H1 (cell line): ENCODE measurements at regions not wholly inside any gene's neighbourhood (a gene's known extent, or its start where the extent isn't known, plus 50 kb on each side); places are given as distances from the start of the nearest gene placed in this dataset.

ENCODE experiments used
- CTCF ChIA-PET: fragments of 300-600 bp; sonication (Branson Sonifier 250); formaldehyde crosslinking; loops from one replicate; lab custom pipeline; 2021; ENCODE audit not compliant: partially characterized antibody; lab: Charles Lee
- POLR2A ChIA-PET: fragments of 300-600 bp; sonication (Branson Sonifier 250); formaldehyde crosslinking; loops from one replicate; lab custom pipeline; 2021; ENCODE audit warnings: inconsistent platforms; ENCODE audit not compliant: partially characterized antibody; lab: Charles Lee
- DNase-seq, 2 experiments: peaks; one replicate each; pipeline versions ENCODE4 v3.0.0 to v3.0.0-alpha.2; 2010 to 2022; ENCODE audit warnings: low spot score in 2 of 2, low read depth in 1 of 2, mixed read lengths in 1 of 2
- FAIRE-seq: peaks from 2 replicates; lab custom pipeline; 2011; peaks lifted over from hg19 to GRCh38; lab: Jason Lieb, UNC
- H2AFZ ChIP-seq: 2 replicates; pipeline ENCODE4 v1.8.1; 2012; ENCODE audit warnings: low read length, inconsistent platforms
- H2AK5ac ChIP-seq: 2 replicates; pipeline ENCODE4 v1.6.1; 2013; ENCODE audit warnings: low read depth, low read length
- H2BK120ac ChIP-seq: replicated peaks from 2 replicates; pipeline ENCODE3; 2013; ENCODE audit warnings: low read depth, low read length, inconsistent platforms
- H2BK12ac ChIP-seq: 2 replicates; pipeline ENCODE4 v1.6.1; 2013; ENCODE audit warnings: low read depth, low read length
- H2BK15ac ChIP-seq: 2 replicates; pipeline ENCODE4 v1.6.1; 2013; ENCODE audit warnings: low read length
- H2BK20ac ChIP-seq: 2 replicates; pipeline ENCODE4 v1.6.1; 2013; ENCODE audit warnings: low read length
- H2BK5ac ChIP-seq: 2 replicates; pipeline ENCODE4 v1.6.1; 2013; ENCODE audit warnings: low read depth, low read length
- H3K14ac ChIP-seq: 2 replicates; pipeline ENCODE4 v1.6.1; 2013; ENCODE audit warnings: inconsistent platforms; ENCODE audit not compliant: insufficient read length
- H3K18ac ChIP-seq: 2 replicates; pipeline ENCODE4 v1.6.1; 2013; ENCODE audit warnings: low read length; ENCODE audit errors: extremely low read depth
- H3K23ac ChIP-seq: 2 replicates; pipeline ENCODE4 v1.6.1; 2013; ENCODE audit warnings: inconsistent platforms; ENCODE audit not compliant: insufficient read length
- H3K23me2 ChIP-seq: 2 replicates; pipeline ENCODE4 v1.6.1; 2013; ENCODE audit warnings: low read depth, low read length
- H3K27ac ChIP-seq: 2 replicates; pipeline ENCODE4 v1.6.1; 2011; ENCODE audit warnings: low read depth, low read length, inconsistent platforms
- H3K27me3 ChIP-seq, 4 experiments: replicated peaks in 1 of 4; 1 replicate in 1 of 4; 2 replicates in 3 of 4; pipeline versions ENCODE4 v1.6.1 to v1.8.1; 2011 to 2013; ENCODE audit warnings: low read length in 3 of 4, mild to moderate bottlenecking in 3 of 4, inconsistent platforms in 2 of 4, mixed read lengths in 2 of 4, moderate library complexity in 1 of 4; ENCODE audit not compliant: control insufficient read depth in 3 of 4, insufficient read depth in 3 of 4; ENCODE audit errors: extremely low read depth in 1 of 4
- H3K36me3 ChIP-seq, 4 experiments: 2 replicates each; pipeline versions ENCODE4 v1.6.1 to v1.8.1; 2011 to 2013; ENCODE audit warnings: mild to moderate bottlenecking in 4 of 4, low read length in 3 of 4, moderate library complexity in 2 of 4, control low read depth in 1 of 4, inconsistent platforms in 1 of 4; ENCODE audit not compliant: insufficient read depth in 4 of 4, control insufficient read depth in 2 of 4
- H3K4ac ChIP-seq: replicated peaks from 2 replicates; pipeline ENCODE3; 2013; ENCODE audit warnings: low read length, low read depth, mixed read lengths, inconsistent platforms; ENCODE audit not compliant: insufficient read length
- H3K4me1 ChIP-seq, 4 experiments: replicated peaks in 1 of 4; 1 replicate in 1 of 4; 2 replicates in 3 of 4; pipeline versions ENCODE4 v1.6.1 to v1.8.1; 2011 to 2013; ENCODE audit warnings: low read length in 3 of 4, inconsistent platforms in 2 of 4, mixed read lengths in 1 of 4; ENCODE audit not compliant: insufficient read depth in 4 of 4, control insufficient read depth in 3 of 4
- H3K4me2 ChIP-seq, 2 experiments: 2 replicates each; pipeline versions ENCODE4 v1.6.1 to v1.8.1; 2011 to 2013; ENCODE audit warnings: low read depth in 2 of 2, low read length in 2 of 2, control low read depth in 1 of 2, inconsistent platforms in 1 of 2, mild to moderate bottlenecking in 1 of 2; ENCODE audit not compliant: insufficient read depth in 1 of 2
- H3K4me3 ChIP-seq, 4 experiments: fragments of 200-600, 300-600 bp in 1 of 4; sonication (generic), shearing (Covaris generic), sonication (Bioruptor Twin) in 1 of 4; 2 replicates each; pipeline versions ENCODE4 v1.5.1 to v1.8.1; 2011 to 2016; ENCODE audit warnings: low read length in 4 of 4, low read depth in 3 of 4, control low read depth in 2 of 4, inconsistent platforms in 2 of 4, mild to moderate bottlenecking in 2 of 4, mixed read lengths in 1 of 4, moderate library complexity in 1 of 4; ENCODE audit not compliant: insufficient read depth in 2 of 4; ENCODE audit errors: extremely low read depth in 1 of 4
- H3K56ac ChIP-seq: replicated peaks from 2 replicates; pipeline ENCODE3; 2013; ENCODE audit warnings: low read depth, mild to moderate bottlenecking, mixed read lengths, low read length, inconsistent platforms; ENCODE audit not compliant: insufficient read length
- H3K79me1 ChIP-seq: 2 replicates; pipeline ENCODE4 v1.6.1; 2013; ENCODE audit warnings: low read depth, low read length, control low read depth
- H3K79me2 ChIP-seq, 2 experiments: 2 replicates each; pipeline versions ENCODE4 v1.6.1 to v1.8.1; 2012 to 2013; ENCODE audit warnings: low read length in 2 of 2, mild to moderate bottlenecking in 2 of 2, inconsistent platforms in 1 of 2; ENCODE audit not compliant: insufficient read depth in 2 of 2, control insufficient read depth in 1 of 2
- H3K9ac ChIP-seq, 4 experiments: replicated peaks in 1 of 4; 1 replicate in 1 of 4; 2 replicates in 3 of 4; pipeline versions ENCODE4 v1.6.1 to v1.8.1; 2011 to 2013; ENCODE audit warnings: low read depth in 3 of 4, low read length in 3 of 4, control low read depth in 2 of 4, mild to moderate bottlenecking in 2 of 4, moderate library complexity in 2 of 4, inconsistent platforms in 1 of 4; ENCODE audit errors: extremely low read depth in 1 of 4
- H3K9me3 ChIP-seq, 2 experiments: 2 replicates each; pipeline versions ENCODE4 v1.6.1 to v1.8.1; 2012 to 2013; ENCODE audit warnings: mild to moderate bottlenecking in 2 of 2, moderate library complexity in 2 of 2, control low read depth in 1 of 2, inconsistent platforms in 1 of 2, low read depth in 1 of 2, low read length in 1 of 2, mixed read lengths in 1 of 2; ENCODE audit not compliant: insufficient read depth in 2 of 2
- H4K20me1 ChIP-seq, 2 experiments: replicated peaks in 1 of 2; 2 replicates each; pipeline versions ENCODE3 to v1.8.1; 2011 to 2013; ENCODE audit warnings: inconsistent platforms in 2 of 2, low read length in 2 of 2, mild to moderate bottlenecking in 1 of 2; ENCODE audit not compliant: insufficient read depth in 2 of 2, control insufficient read depth in 1 of 2
- H4K5ac ChIP-seq: 2 replicates; pipeline ENCODE4 v1.6.1; 2013; ENCODE audit warnings: low read length, low read depth, mixed read lengths, inconsistent platforms; ENCODE audit not compliant: insufficient read length
- H4K8ac ChIP-seq: 2 replicates; pipeline ENCODE4 v1.8.0; 2013; ENCODE audit warnings: mild to moderate bottlenecking, moderate library complexity, low read length, inconsistent platforms; ENCODE audit not compliant: insufficient read depth; ENCODE audit errors: extremely low read depth
- H4K91ac ChIP-seq: replicated peaks from 2 replicates; pipeline ENCODE3; 2013; ENCODE audit warnings: low read length, mixed read lengths, inconsistent platforms; ENCODE audit not compliant: insufficient read length
- BRCA1 ChIP-seq: IDR thresholded peaks from 2 replicates; pipeline ENCODE4 v1.6.1; 2012; ENCODE audit warnings: low read depth, low read length, improper control_type of control experiment
- CHD2 ChIP-seq: IDR thresholded peaks from 2 replicates; pipeline ENCODE4 v1.6.1; 2012; ENCODE audit warnings: low read length, improper control_type of control experiment
- CTBP2 ChIP-seq: IDR thresholded peaks from 2 replicates; pipeline ENCODE4 v1.7.0; 2011; ENCODE audit warnings: borderline replicate concordance, mild to moderate bottlenecking, moderate library complexity, mixed read lengths, low read length; ENCODE audit not compliant: insufficient read depth, insufficient read length
- EGR1 ChIP-seq: IDR thresholded peaks from 2 replicates; pipeline ENCODE4 v1.6.1; 2011; ENCODE audit warnings: low read depth, low read length, borderline replicate concordance
- HDAC2 ChIP-seq, 2 experiments: fragments of 300-600 bp in 1 of 2; sonication (generic) in 1 of 2; IDR thresholded peaks; 2 replicates each; pipeline ENCODE4 v1.6.1; 2011 to 2012; ENCODE audit warnings: low read depth in 2 of 2, low read length in 2 of 2, mild to moderate bottlenecking in 2 of 2, moderate library complexity in 2 of 2, borderline replicate concordance in 1 of 2, inconsistent platforms in 1 of 2
- RBBP5 ChIP-seq: IDR thresholded peaks from 2 replicates; pipeline ENCODE4 v1.7.1; 2012; ENCODE audit warnings: low read depth, mild to moderate bottlenecking, inconsistent platforms, low read length, moderate library complexity, borderline replicate concordance
- RXRA ChIP-seq: IDR thresholded peaks from 2 replicates; pipeline ENCODE4 v1.6.1; 2011; ENCODE audit warnings: low read depth, mild to moderate bottlenecking, low read length, moderate library complexity; ENCODE audit not compliant: insufficient read depth
- SP4 ChIP-seq: IDR thresholded peaks from 2 replicates; pipeline ENCODE4 v1.6.1; 2012; ENCODE audit warnings: low read length, inconsistent platforms
- TAF7 ChIP-seq: optimal IDR thresholded peaks from 2 replicates; pipeline ENCODE3; 2011; ENCODE audit warnings: low read depth, mild to moderate bottlenecking, inconsistent platforms, low read length, moderate library complexity, borderline replicate concordance
- TCF12 ChIP-seq: IDR thresholded peaks from 2 replicates; pipeline ENCODE4 v1.6.1; 2011; ENCODE audit warnings: low read depth, mild to moderate bottlenecking, low read length
- YY1 ChIP-seq: IDR thresholded peaks from 2 replicates; pipeline ENCODE4 v1.6.1; 2011; ENCODE audit warnings: low read depth, mild to moderate bottlenecking, low read length
- WGBS, 2 experiments: shearing (Covaris generic) in 1 of 2; methylation state at CpG; one replicate each; pipeline versions ENCODE4 v1.1.6 to v1.1.7; 2013 to 2015; ENCODE audit warnings: low lambda C conversion rate in 2 of 2, mixed read lengths in 2 of 2, inconsistent platforms in 1 of 2, low coverage in 1 of 2, missing lambda C conversion rate in 1 of 2; ENCODE audit not compliant: insufficient replicate concordance in 2 of 2, insufficient coverage in 1 of 2, insufficient read length in 1 of 2; ENCODE audit errors: extremely low coverage in 1 of 2, missing lambda C conversion rate in 1 of 2; 5-methylcytosine and 5-hydroxymethylcytosine counted together
- TF ChIP-seq, protein P1 (sequence below): IDR thresholded peaks from 2 replicates; pipeline ENCODE4 v1.6.1; 2012; ENCODE audit warnings: low read length, inconsistent platforms
- TF ChIP-seq, protein P2 (sequence below): IDR thresholded peaks from 2 replicates; pipeline ENCODE4 v1.6.1; 2012; ENCODE audit warnings: inconsistent platforms

DNA sequence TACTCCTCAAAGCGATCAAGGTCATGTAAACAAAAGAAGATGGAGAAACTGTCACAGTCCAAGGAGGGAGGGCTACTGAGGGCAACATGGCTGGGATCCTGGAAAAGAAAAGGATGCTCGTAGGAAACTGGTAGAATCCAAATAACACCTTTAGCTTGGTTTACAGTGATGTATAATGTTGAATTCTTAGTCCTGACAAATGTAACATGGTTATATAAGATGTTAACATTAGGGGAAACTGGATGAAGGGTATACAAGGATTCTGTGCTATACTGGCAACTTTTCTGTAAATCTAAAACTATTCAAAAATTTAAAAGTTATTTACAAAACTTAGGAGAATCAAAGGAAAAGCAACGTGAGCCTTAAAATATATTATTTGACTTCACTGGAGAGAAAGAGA is 257.0 kb downstream of the TTC32 start:
- no peaks in the 10 kb centered on the region for H3K4me1 ChIP-seq
- H2BK15ac ChIP-seq: no peak overlapping the region
- H2BK5ac ChIP-seq: no peak overlapping the region
- H4K8ac ChIP-seq: no peak overlapping the region
- H3K79me1 ChIP-seq: no peaks in the 10 kb centered on the region
- H4K91ac ChIP-seq: no peak overlapping the region
- no peak overlapping the region for H4K5ac ChIP-seq
- CTCF ChIA-PET: interaction anchor here (1.3 to 1.5 kb wide), 2 partner anchors 33 to 219 kb away, joined by 3 to 4 read pairs; no protein-coding TSS in a partner anchor
- H3K4ac ChIP-seq: no peak overlapping the region
- POLR2A ChIA-PET: no interaction called here
- H3K4me3 ChIP-seq: no peak overlapping the region
- no peaks in the 10 kb centered on the region for H4K20me1 ChIP-seq
- H3K36me3 ChIP-seq: no peaks in the 10 kb centered on the region
- FAIRE-seq: no peak
- H2BK20ac ChIP-seq: no peak overlapping the region
- no peak overlapping the region for H3K23ac ChIP-seq
- no peak overlapping the region for H3K4me2 ChIP-seq
- H2AFZ ChIP-seq: no peak overlapping the region
- no peak overlapping the region for H3K18ac ChIP-seq
- H3K56ac ChIP-seq: no peak overlapping the region
- no peak overlapping the region for H2AK5ac ChIP-seq
- no peak overlapping the region for H2BK12ac ChIP-seq
- no peaks in the 10 kb centered on the region for H3K9me3 ChIP-seq
- no peaks in the 10 kb centered on the region for H3K27me3 ChIP-seq
- no peak overlapping the region for H3K9ac ChIP-seq
- no peaks in the 10 kb centered on the region for H3K23me2 ChIP-seq
- no peaks in the 10 kb centered on the region for H3K79me2 ChIP-seq
- no peak overlapping the region for H3K14ac ChIP-seq
- H3K27ac ChIP-seq: no peak overlapping the region
- DNase-seq: no peak
- WGBS, 2 experiments: 84% methylated on average over 3 of the region's 3 CpGs; no CpG with 5 or more reads in 1 of the 2 experiments
- H2BK120ac ChIP-seq: no peak overlapping the region
- TF ChIP-seq RBBP5 (no peak), YY1 (no peak), SP4 (no peak), CHD2 (no peak), RXRA (no peak), BRCA1 (no peak), HDAC2 (IDR thresholded peaks at IDR 0.05; ENCODE audit: borderline replicate concordance in 1 of 2, low read depth in 2 of 2, low read length in 2 of 2) (no peak), TAF7 (no peak), EGR1 (no peak), TCF12 (no peak), CTBP2 (no peak)
- TF ChIP-seq, protein P1, sequence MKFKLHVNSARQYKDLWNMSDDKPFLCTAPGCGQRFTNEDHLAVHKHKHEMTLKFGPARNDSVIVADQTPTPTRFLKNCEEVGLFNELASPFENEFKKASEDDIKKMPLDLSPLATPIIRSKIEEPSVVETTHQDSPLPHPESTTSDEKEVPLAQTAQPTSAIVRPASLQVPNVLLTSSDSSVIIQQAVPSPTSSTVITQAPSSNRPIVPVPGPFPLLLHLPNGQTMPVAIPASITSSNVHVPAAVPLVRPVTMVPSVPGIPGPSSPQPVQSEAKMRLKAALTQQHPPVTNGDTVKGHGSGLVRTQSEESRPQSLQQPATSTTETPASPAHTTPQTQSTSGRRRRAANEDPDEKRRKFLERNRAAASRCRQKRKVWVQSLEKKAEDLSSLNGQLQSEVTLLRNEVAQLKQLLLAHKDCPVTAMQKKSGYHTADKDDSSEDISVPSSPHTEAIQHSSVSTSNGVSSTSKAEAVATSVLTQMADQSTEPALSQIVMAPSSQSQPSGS: no peak
- TF ChIP-seq, protein P2, sequence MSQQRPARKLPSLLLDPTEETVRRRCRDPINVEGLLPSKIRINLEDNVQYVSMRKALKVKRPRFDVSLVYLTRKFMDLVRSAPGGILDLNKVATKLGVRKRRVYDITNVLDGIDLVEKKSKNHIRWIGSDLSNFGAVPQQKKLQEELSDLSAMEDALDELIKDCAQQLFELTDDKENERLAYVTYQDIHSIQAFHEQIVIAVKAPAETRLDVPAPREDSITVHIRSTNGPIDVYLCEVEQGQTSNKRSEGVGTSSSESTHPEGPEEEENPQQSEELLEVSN: no peak
